Stomach (tissue), 8 donors: ENCODE measurements at regions not wholly inside any gene's neighbourhood (a gene's known extent, or its start where the extent isn't known, plus 50 kb on each side); places are given as distances from the start of the nearest gene placed in this dataset.

Experiments used
- DNase-seq, 2 donors: peaks; one replicate each; pipeline versions ENCODE4 v3.0.0 to v3.0.0-alpha.2; 2013 to 2019
- H3K27ac ChIP-seq, 5 donors: fragments of 200-600 bp in 4 of 5; sonication (generic) in 4 of 5; one replicate each; pipeline ENCODE4 v1.5.1; 2013 to 2019; ENCODE audit warnings: mild to moderate bottlenecking in 1 of 5, moderate library complexity in 1 of 5
- H3K27me3 ChIP-seq, 3 donors: fragments of 200-600 bp; sonication (generic); one replicate each; pipeline ENCODE4 v1.5.1; 2017 to 2019; ENCODE audit warnings: mixed run types in 1 of 3
- H3K36me3 ChIP-seq, 4 donors: fragments of 200-600 bp; sonication (generic); 1 replicate in 3 of 4; 2 replicates in 1 of 4; pipeline ENCODE4 v1.5.1; 2016 to 2019
- H3K4me1 ChIP-seq, 4 donors: fragments of 200-600 bp; sonication (generic); one replicate each; pipeline ENCODE4 v1.5.1; 2016 to 2019
- H3K4me3 ChIP-seq, 4 donors: fragments of 200-600 bp; sonication (generic) in 3 of 4; one replicate each; pipeline ENCODE4 v1.5.1; 2016 to 2019; ENCODE audit warnings: mild to moderate bottlenecking in 1 of 4
- H3K9me3 ChIP-seq, 4 donors: fragments of 200-600 bp; sonication (generic); one replicate each; pipeline ENCODE4 v1.5.1; 2016 to 2019
- EP300 ChIP-seq: sonication (generic); formaldehyde crosslinking; IDR thresholded peaks from one replicate; pipeline ENCODE4 v1.6.1; 2017; ENCODE audit warnings: antibody characterized with exemption
- POLR2A ChIP-seq, 4 donors: fragments of 450-650 bp; IDR thresholded peaks; one replicate each; pipeline ENCODE4 v1.6.1; 2016; ENCODE audit warnings: antibody characterized with exemption in 4 of 4, control low read depth in 2 of 4, mild to moderate bottlenecking in 1 of 4, moderate library complexity in 1 of 4
- POLR2AphosphoS5 ChIP-seq, 3 donors: sonication (generic); formaldehyde crosslinking; IDR thresholded peaks; one replicate each; pipeline ENCODE4 v1.6.1; 2016; ENCODE audit warnings: antibody characterized with exemption in 3 of 3
- WGBS, 5 donors: extraction: QIAGEN DNeasy Blood & Tissue Kit in 3 of 5; methylation state at CpG; one replicate each; pipeline versions ENCODE4 v1.1.5 to v1.1.7; 2013 to 2018; 5-methylcytosine and 5-hydroxymethylcytosine counted together
- intact Hi-C: fragments of 100-400 bp; cut with DNase I; formaldehyde crosslinking; loops from one replicate; pipeline ENCODE4 v1.15.1; 2023; ENCODE audit warnings: low total_unique reads
- TF ChIP-seq, protein P1 (sequence below), 7 experiments: fragments of 450-650 bp in 4 of 7; fragments of 200-600 bp in 3 of 7; sonication (generic) in 3 of 7; IDR thresholded peaks; one replicate each; pipeline ENCODE4 v1.5.1; 2016 to 2019; ENCODE audit warnings: antibody characterized with exemption in 7 of 7, control low read depth in 2 of 7, mild to moderate bottlenecking in 1 of 7
- donor health status: healthy with polysubstance abuse.
- donor health status: Bipolar disorder and iron deficiency.
- donor health status: healthy.

DNA sequence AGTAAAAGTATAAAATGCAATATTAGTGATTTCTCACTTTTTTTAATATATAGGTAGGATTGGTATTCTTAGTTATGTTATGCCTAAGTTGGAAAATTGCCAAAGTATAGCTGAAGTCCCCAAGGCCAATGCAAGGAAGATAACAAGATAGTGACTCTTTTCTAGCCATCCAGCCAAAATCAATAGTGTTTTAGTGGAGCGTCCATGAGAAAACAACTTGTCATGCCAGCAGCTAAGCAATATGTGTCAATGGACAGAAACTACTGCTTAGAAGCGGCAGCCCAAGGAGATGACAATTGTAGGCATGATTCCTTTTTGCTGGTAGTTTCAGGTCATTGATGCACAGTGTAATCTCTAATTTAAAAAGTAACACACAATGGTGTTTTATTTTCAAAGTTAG is 1444.6 kb downstream of the SUCLG1 start:
- no peaks in the 10 kb centered on the region for H3K4me1 ChIP-seq
- no peak overlapping the region for H3K4me3 ChIP-seq
- no peak overlapping the region for H3K27ac ChIP-seq
- TF ChIP-seq POLR2AphosphoS5 (IDR thresholded peaks at IDR 0.05) (no peak), POLR2A (IDR thresholded peaks at IDR 0.05) (no peak), EP300 (no peak)
- TF ChIP-seq, protein P1, sequence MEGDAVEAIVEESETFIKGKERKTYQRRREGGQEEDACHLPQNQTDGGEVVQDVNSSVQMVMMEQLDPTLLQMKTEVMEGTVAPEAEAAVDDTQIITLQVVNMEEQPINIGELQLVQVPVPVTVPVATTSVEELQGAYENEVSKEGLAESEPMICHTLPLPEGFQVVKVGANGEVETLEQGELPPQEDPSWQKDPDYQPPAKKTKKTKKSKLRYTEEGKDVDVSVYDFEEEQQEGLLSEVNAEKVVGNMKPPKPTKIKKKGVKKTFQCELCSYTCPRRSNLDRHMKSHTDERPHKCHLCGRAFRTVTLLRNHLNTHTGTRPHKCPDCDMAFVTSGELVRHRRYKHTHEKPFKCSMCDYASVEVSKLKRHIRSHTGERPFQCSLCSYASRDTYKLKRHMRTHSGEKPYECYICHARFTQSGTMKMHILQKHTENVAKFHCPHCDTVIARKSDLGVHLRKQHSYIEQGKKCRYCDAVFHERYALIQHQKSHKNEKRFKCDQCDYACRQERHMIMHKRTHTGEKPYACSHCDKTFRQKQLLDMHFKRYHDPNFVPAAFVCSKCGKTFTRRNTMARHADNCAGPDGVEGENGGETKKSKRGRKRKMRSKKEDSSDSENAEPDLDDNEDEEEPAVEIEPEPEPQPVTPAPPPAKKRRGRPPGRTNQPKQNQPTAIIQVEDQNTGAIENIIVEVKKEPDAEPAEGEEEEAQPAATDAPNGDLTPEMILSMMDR (IDR thresholded peaks at IDR 0.05), result no peak
- DNase-seq, result no peak
- intact Hi-C loops, result no loop called here
- no peaks in the 10 kb centered on the region for H3K27me3 ChIP-seq
- H3K36me3 ChIP-seq, result no peaks in the 10 kb centered on the region
- 79 to 89% (median 82%) methylated on average over 2 of the region's 2 CpGs for WGBS, 5 donors
- peaks cover 0 to 8% (median 0%) of the 10 kb centered on the region in 4 donors for H3K9me3 ChIP-seq

DNA sequence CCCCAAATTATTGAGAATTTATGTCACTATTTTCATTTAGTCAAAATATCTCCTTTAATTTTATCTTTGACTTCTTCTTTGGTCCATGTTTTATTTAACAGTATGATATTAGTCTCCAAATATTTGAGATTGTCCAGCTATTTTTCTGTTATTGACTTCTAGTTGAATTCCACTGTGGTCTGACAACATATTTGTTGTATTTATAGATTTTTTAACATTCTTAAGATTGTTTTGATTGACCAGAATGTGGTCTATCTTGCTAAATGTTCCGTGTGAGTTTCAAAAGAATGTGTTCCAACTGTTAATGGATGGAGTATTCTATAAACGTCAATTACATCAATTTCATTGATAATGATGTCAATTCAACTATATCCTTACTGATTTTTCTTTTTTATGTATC is 1452.1 kb downstream of the SUCLG1 start:
- 63 to 76% (median 67%) methylated on average over 2 of the region's 2 CpGs for WGBS, 5 donors
- no peak for TF ChIP-seq EP300
- Histone ChIP-seq H3K4me3 (no peak overlapping the region), H3K36me3 (no peaks in the 10 kb centered on the region), H3K4me1 (no peaks in the 10 kb centered on the region), H3K9me3 (peaks cover 0 to 16% (median 2%) of the 10 kb centered on the region in 4 donors), H3K27me3 (no peaks in the 10 kb centered on the region), H3K27ac (no peak overlapping the region)
- intact Hi-C loops, result no loop called here
- no peak for DNase-seq

DNA sequence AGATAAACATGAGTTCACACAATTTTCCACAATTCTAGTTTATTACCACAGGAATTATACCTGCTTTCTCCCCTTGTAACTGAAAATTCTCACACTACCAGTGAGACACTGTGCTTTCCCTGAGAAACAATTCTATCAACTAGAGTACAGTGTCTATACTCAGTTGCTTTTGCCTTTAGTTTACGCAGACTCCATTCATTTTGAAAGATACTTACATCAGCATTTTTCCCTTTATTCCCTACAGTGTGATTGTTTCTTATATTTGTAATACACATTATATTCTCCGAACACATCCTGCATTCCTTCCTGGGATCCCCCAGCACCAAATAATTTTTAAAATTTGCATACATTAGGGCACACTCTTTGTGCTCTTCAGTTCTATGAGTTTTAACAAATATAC is 1455.5 kb downstream of the SUCLG1 start:
- Histone ChIP-seq H3K9me3 (peaks cover 0 to 14% (median 2%) of the 10 kb centered on the region in 4 donors), H3K27me3 (no peaks in the 10 kb centered on the region), H3K4me3 (no peak overlapping the region), H3K36me3 (no peaks in the 10 kb centered on the region), H3K4me1 (no peaks in the 10 kb centered on the region), H3K27ac (no peak overlapping the region)
- WGBS, 5 donors, result 70 to 94% (median 92%) methylated on average over 2 of the region's 2 CpGs
- DNase-seq, result no peak
- no peak for TF ChIP-seq POLR2AphosphoS5 (IDR thresholded peaks at IDR 0.05)
- TF ChIP-seq, protein P1 (IDR thresholded peaks at IDR 0.05), result no peak
- no peak for TF ChIP-seq POLR2A (IDR thresholded peaks at IDR 0.05)
- TF ChIP-seq EP300, result no peak
- intact Hi-C loops, result no loop called here

DNA sequence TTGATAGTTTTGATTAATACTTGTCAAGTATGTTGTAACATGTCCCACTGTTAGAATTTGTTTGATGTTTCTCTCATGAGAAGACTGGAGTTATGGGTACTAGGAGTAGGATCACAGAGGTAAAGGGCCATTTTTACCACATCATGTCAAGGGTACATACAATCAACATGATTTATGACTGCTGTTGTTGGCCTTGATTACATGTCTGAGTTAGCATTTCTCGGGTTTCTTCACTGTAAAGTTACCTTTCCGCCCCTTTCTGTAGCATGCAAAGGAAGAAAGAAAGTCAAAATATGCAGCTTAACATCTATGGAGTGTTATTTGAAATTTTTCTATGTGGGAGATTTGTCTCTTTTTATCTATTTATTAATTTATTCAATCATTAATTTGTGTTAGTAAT is 1456.4 kb downstream of the SUCLG1 start:
- H3K9me3 ChIP-seq, result peaks cover 0 to 7% (median 2%) of the 10 kb centered on the region in 4 donors
- no peaks in the 10 kb centered on the region for H3K4me1 ChIP-seq
- no peak overlapping the region for H3K4me3 ChIP-seq
- H3K27me3 ChIP-seq, result no peaks in the 10 kb centered on the region
- no peak for TF ChIP-seq POLR2AphosphoS5 (IDR thresholded peaks at IDR 0.05)
- TF ChIP-seq EP300, result no peak
- TF ChIP-seq POLR2A (IDR thresholded peaks at IDR 0.05), result no peak
- no peak for DNase-seq
- intact Hi-C loops, result no loop called here
- WGBS, 5 donors, result 65 to 88% (median 77%) methylated on average over 2 of the region's 2 CpGs
- no peaks in the 10 kb centered on the region for H3K36me3 ChIP-seq
- H3K27ac ChIP-seq, result no peak overlapping the region

DNA sequence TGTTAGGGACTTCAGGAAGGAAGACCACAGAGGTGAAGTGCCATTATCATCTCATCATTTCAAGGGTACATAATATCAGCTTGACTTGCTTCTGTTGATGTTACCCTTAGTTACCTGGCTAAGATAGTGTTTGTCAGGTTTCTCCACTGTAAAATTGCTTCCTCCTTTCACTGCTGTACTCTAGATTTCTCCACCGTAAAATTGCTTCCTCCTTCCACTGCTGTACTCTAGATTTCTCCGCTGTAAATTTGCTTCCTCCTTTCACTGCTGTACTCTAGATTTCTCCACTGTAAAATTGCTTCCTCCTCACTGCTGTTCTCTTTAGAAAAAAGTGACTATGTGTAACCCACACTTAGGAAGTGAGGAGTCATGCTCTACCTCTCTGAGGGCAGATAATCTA is 1460.3 kb downstream of the SUCLG1 start:
- WGBS, 5 donors, result 30 to 61% (median 57%) methylated on average over 2 of the region's 2 CpGs
- Histone ChIP-seq H3K27ac (no peak overlapping the region), H3K9me3 (peaks cover 0 to 5% (median 0%) of the 10 kb centered on the region in 4 donors), H3K4me1 (no peaks in the 10 kb centered on the region), H3K4me3 (no peak overlapping the region), H3K27me3 (no peaks in the 10 kb centered on the region), H3K36me3 (no peaks in the 10 kb centered on the region)
- intact Hi-C loops, result no loop called here
- TF ChIP-seq POLR2A (IDR thresholded peaks at IDR 0.05) (no peak), EP300 (no peak), POLR2AphosphoS5 (IDR thresholded peaks at IDR 0.05) (no peak)
- TF ChIP-seq, protein P1 (IDR thresholded peaks at IDR 0.05), result no peak
- DNase-seq, result no peak
